K562 (cell line): ENCODE measurements at regions not wholly inside any gene's neighbourhood (a gene's known extent, or its start where the extent isn't known, plus 50 kb on each side); places are given as distances from the start of the nearest gene placed in this dataset.

Experiments
- ATAC-seq: fragments of 200-7000 bp; cut with Tn5 transposase; 3 replicates; pipeline ENCODE4 v1.9.1; 2020; ENCODE audit warnings: moderate library complexity
- BruUV-seq: library from RNA; stranded (reverse); fragments of 400-500 nt; replicated peaks from 2 replicates; lab custom pipeline; 2021; lab: Mats Ljungman, UMichigan
- CTCF ChIA-PET: fragments of 300-600 bp; formaldehyde crosslinking; extraction: SDS; loops from one replicate; lab custom pipeline; 2021; ENCODE audit warnings: low intra/inter-chr PET ratio; lab: Yijun Ruan, JAX
- POLR2A ChIA-PET: fragments of 300-600, 350-650 bp; sonication (Branson Sonifier 250); formaldehyde crosslinking; extraction: SDS; loops from one replicate; lab custom pipeline; 2021; ENCODE audit warnings: antibody characterized with exemption, inconsistent platforms; lab: Yijun Ruan, JAX
- DNase-seq, 4 experiments: peaks; one replicate each; pipeline versions ENCODE4 v3.0.0 to v3.0.0-alpha.2; 2011 to 2018; ENCODE audit warnings: low spot score in 3 of 4, mixed read lengths in 3 of 4; ENCODE audit errors: extremely low read depth in 1 of 4
- FAIRE-seq: peaks from 2 replicates; lab custom pipeline; 2011; peaks lifted over from hg19 to GRCh38; lab: Jason Lieb, UNC
- H2AFZ ChIP-seq: 2 replicates; pipeline ENCODE4 v1.6.0; 2011; ENCODE audit warnings: low read depth, low read length, control low read depth, inconsistent platforms
- H3K27ac ChIP-seq: fragments of 200-600 bp; 3 replicates; pipeline ENCODE4 v1.8.0; 2011; ENCODE audit warnings: low read depth, mild to moderate bottlenecking, control low read depth, inconsistent platforms, low read length, moderate library complexity, mixed read lengths; ENCODE audit errors: extremely low read depth
- H3K27me3 ChIP-seq, 2 experiments: fragments of 300-600 bp in 1 of 2; 2 replicates in 1 of 2; 3 replicates in 1 of 2; pipeline versions ENCODE4 v1.6.0 to v1.8.0; 2011; ENCODE audit warnings: inconsistent platforms in 2 of 2, low read length in 2 of 2, mild to moderate bottlenecking in 1 of 2, mixed read lengths in 1 of 2, moderate library complexity in 1 of 2; ENCODE audit not compliant: control insufficient read depth in 2 of 2, insufficient read depth in 2 of 2
- H3K36me3 ChIP-seq: fragments of 300-600 bp; 3 replicates; pipeline ENCODE4 v1.8.0; 2011; ENCODE audit warnings: mild to moderate bottlenecking, low read length, inconsistent platforms; ENCODE audit not compliant: control insufficient read depth, insufficient read depth
- H3K4me1 ChIP-seq, 2 experiments: fragments of 200-600 bp in 1 of 2; replicated peaks in 1 of 2; 2 replicates in 1 of 2; 3 replicates in 1 of 2; pipeline versions ENCODE4 v1.5.1 to v1.8.0; 2011; ENCODE audit warnings: inconsistent platforms in 2 of 2, low read length in 2 of 2, mild to moderate bottlenecking in 1 of 2, mixed read lengths in 1 of 2, moderate library complexity in 1 of 2; ENCODE audit not compliant: control insufficient read depth in 2 of 2, insufficient read depth in 2 of 2
- H3K4me2 ChIP-seq: 2 replicates; pipeline ENCODE4 v1.6.1; 2011; ENCODE audit warnings: low read length, control low read depth, inconsistent platforms, mixed read lengths; ENCODE audit not compliant: insufficient read depth
- H3K4me3 ChIP-seq: fragments of 200-600 bp; sonication (generic), shearing (Covaris generic); 2 replicates; pipeline ENCODE4 v1.5.1; 2016; ENCODE audit warnings: control low read depth, inconsistent platforms
- H3K79me2 ChIP-seq: fragments of 200-600 bp; 3 replicates; pipeline ENCODE4 v1.8.0; 2011; ENCODE audit warnings: low read length, inconsistent platforms; ENCODE audit not compliant: control insufficient read depth, insufficient read depth
- H3K9ac ChIP-seq, 2 experiments: 2 replicates each; pipeline versions ENCODE4 v1.6.0 to v1.6.1; 2011; ENCODE audit warnings: low read depth in 2 of 2, low read length in 2 of 2, control low read depth in 1 of 2, inconsistent platforms in 1 of 2, mild to moderate bottlenecking in 1 of 2, mixed read lengths in 1 of 2; ENCODE audit not compliant: insufficient read depth in 1 of 2
- H3K9me1 ChIP-seq: one replicate; pipeline ENCODE4 v1.6.0; 2011; ENCODE audit warnings: inconsistent platforms, mild to moderate bottlenecking, low read length, moderate library complexity; ENCODE audit not compliant: control insufficient read depth, insufficient read depth
- H3K9me3 ChIP-seq: replicated peaks from 2 replicates; pipeline ENCODE4 v1.5.1; 2011; ENCODE audit warnings: low read depth, low read length, inconsistent platforms; ENCODE audit not compliant: control insufficient read depth, insufficient read depth
- H4K20me1 ChIP-seq: replicated peaks from 2 replicates; pipeline ENCODE4 v1.6.1; 2011; ENCODE audit warnings: low read length, inconsistent platforms, mixed read lengths; ENCODE audit not compliant: control insufficient read depth, insufficient read depth
- IFI16 ChIP-seq: fragments of 250-450 bp; sonication (Bioruptor Pico); IDR thresholded peaks from 2 replicates; pipeline ENCODE4 v2.1.2; 2022; ENCODE audit warnings: mild to moderate bottlenecking, inconsistent platforms
- MBD2 ChIP-seq: sonication (generic); IDR thresholded peaks from 2 replicates; pipeline ENCODE4 v1.6.1; 2016; ENCODE audit warnings: low read depth, borderline replicate concordance
- ZNF121 ChIP-seq: sonication (generic); formaldehyde crosslinking; conservative IDR thresholded peaks from 2 replicates; pipeline ENCODE4 v1.8.0; 2022; ENCODE audit warnings: missing genetic modification reagents
- ZNF212 ChIP-seq: fragments of 450-650 bp; formaldehyde crosslinking; IDR thresholded peaks from 2 replicates; pipeline ENCODE4 v1.4.0; 2020; ENCODE audit warnings: mild to moderate bottlenecking
- WGBS: fragments of 100-300 bp; shearing (Covaris generic); methylation state at CpG from one replicate; pipeline ENCODE4 v1.1.6; 2016; ENCODE audit warnings: low coverage, mixed read lengths; ENCODE audit not compliant: insufficient coverage; ENCODE audit errors: missing lambda C conversion rate; 5-methylcytosine and 5-hydroxymethylcytosine counted together
- in situ Hi-C: fragments of 300-500 bp; cut with MboI; formaldehyde crosslinking; loops from 4 replicates; pipeline ENCODE4 v1.15.0; 2018; ENCODE audit warnings: inconsistent platforms, mixed read lengths
- intact Hi-C: fragments of 100-400 bp; cut with micrococcal nuclease; formaldehyde crosslinking; loops from 2 replicates; pipeline ENCODE4 v1.14.2; 2022
- TF ChIP-seq, protein P1 (sequence below): sonication (generic); formaldehyde crosslinking; IDR thresholded peaks from 2 replicates; pipeline ENCODE4 v1.8.0; 2022; ENCODE audit warnings: missing genetic modification reagents, mild to moderate bottlenecking, borderline replicate concordance

DNA sequence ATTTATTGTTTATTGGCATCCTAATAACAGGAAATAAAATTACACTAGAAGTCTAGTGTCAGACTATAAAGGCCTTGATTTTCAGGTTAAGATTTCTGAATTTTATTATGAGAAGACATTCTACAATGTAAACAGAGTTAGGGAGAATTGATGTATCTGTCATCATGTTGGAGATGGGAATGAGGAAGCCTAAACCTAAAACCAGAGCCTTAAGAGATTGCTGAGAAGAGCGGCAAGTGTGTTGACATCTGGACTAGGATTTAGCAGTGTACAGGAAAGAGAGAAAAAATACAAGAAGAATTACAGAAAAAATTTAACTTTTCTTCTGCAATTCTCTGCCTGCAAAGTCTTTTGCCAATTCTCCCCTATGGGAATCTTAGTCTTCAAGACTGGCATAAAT, 525.5 kb downstream of the NR2F1-AS1 start:
- Histone ChIP-seq H3K4me1 (no peaks in the 10 kb centered on the region), H3K4me2 (no peak overlapping the region), H3K9ac (no peak overlapping the region), H4K20me1 (no peaks in the 10 kb centered on the region), H3K79me2 (no peaks in the 10 kb centered on the region), H3K9me3 (no peaks in the 10 kb centered on the region; the same call in 1 of the 2 replicates), H3K9me1 (no peaks in the 10 kb centered on the region), H3K27ac (no peak overlapping the region), H3K27me3 (no peaks in the 10 kb centered on the region), H3K36me3 (no peaks in the 10 kb centered on the region), H2AFZ (no peak overlapping the region), H3K4me3 (no peak overlapping the region)
- no TSS peak for BruUV-seq
- DNase-seq: no peak
- in situ Hi-C loops (no loop called here), intact Hi-C loops (no loop called here)
- FAIRE-seq: no peak
- ChIA-PET POLR2A (no interaction called here), CTCF (no interaction called here)
- TF ChIP-seq ZNF121: no peak
- no peak for TF ChIP-seq MBD2
- TF ChIP-seq ZNF212: no peak
- TF ChIP-seq IFI16 (CRISPR knock-in tag): no peak
- TF ChIP-seq, protein P1, sequence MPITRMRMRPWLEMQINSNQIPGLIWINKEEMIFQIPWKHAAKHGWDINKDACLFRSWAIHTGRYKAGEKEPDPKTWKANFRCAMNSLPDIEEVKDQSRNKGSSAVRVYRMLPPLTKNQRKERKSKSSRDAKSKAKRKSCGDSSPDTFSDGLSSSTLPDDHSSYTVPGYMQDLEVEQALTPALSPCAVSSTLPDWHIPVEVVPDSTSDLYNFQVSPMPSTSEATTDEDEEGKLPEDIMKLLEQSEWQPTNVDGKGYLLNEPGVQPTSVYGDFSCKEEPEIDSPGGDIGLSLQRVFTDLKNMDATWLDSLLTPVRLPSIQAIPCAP (CRISPR knock-in tag): no peak
- no peak for ATAC-seq
- WGBS: 13% methylated on average over 1 of the region's 1 CpG
